NB4 (cell line): ENCODE measurements at regions not wholly inside any gene's neighbourhood (a gene's known extent, or its start where the extent isn't known, plus 50 kb on each side); places are given as distances from the start of the nearest gene placed in this dataset.

ENCODE experiments used
- DNase-seq: peaks from one replicate; pipeline ENCODE4 v3.0.0; 2010; ENCODE audit warnings: low read depth
- H3K4me3 ChIP-seq: one replicate; pipeline ENCODE4 v1.5.1; 2011; ENCODE audit warnings: mild to moderate bottlenecking, low read depth, low read length, moderate library complexity
- CTCF ChIP-seq: IDR thresholded peaks from one replicate; pipeline ENCODE4 v1.5.1; 2012; ENCODE audit warnings: low read depth, low read length
- MAX ChIP-seq: IDR thresholded peaks from 2 replicates; pipeline ENCODE4 v1.6.1; 2011; ENCODE audit warnings: low read depth, low read length
- MYC ChIP-seq: IDR thresholded peaks from 2 replicates; pipeline ENCODE4 v1.6.1; 2011; ENCODE audit warnings: low read depth, low read length
- POLR2A ChIP-seq: IDR thresholded peaks from 2 replicates; pipeline ENCODE4 v1.6.1; 2011; ENCODE audit warnings: mild to moderate bottlenecking; ENCODE audit not compliant: insufficient read length; ENCODE audit errors: extremely low read depth

GRCh38 chr1:96384611-96385010 is 337.0 kb upstream of the PTBP2 start:
- TF ChIP-seq MYC, result no peak
- TF ChIP-seq CTCF, result no peak
- no peak for TF ChIP-seq POLR2A
- TF ChIP-seq MAX, result no peak
- no peak overlapping the region for H3K4me3 ChIP-seq
- DNase-seq, result peak; percentile 5

- no peak overlapping the region for H3K4me3 ChIP-seq
- TF ChIP-seq CTCF (no peak), MYC (no peak), POLR2A (no peak)
- DNase-seq, result no peak
Measured at GRCh38 chr1:96387785-96388184, 333.8 kb upstream of the PTBP2 start.

- DNase-seq, result no peak
- TF ChIP-seq MAX (no peak), POLR2A (no peak)
- H3K4me3 ChIP-seq, result no peak overlapping the region
Measured at GRCh38 chr1:96388421-96389310, 332.9 kb upstream of the PTBP2 start.

- no peak for TF ChIP-seq CTCF
- no peak for TF ChIP-seq MAX
- TF ChIP-seq MYC, result no peak
- no peak for TF ChIP-seq POLR2A
- no peak for DNase-seq
- H3K4me3 ChIP-seq, result no peak overlapping the region
Measured at GRCh38 chr1:96400089-96400488, 321.5 kb upstream of the PTBP2 start.

GRCh38 chr1:96409087-96409486 is 312.5 kb upstream of the PTBP2 start:
- no peak for TF ChIP-seq MAX
- no peak for TF ChIP-seq POLR2A
- no peak for TF ChIP-seq MYC
- no peak for TF ChIP-seq CTCF
- DNase-seq, result no peak
- H3K4me3 ChIP-seq, result no peak overlapping the region

- H3K4me3 ChIP-seq, result no peak overlapping the region
- no peak for DNase-seq
- TF ChIP-seq CTCF (no peak), POLR2A (no peak), MYC (no peak), MAX (no peak)
Measured at GRCh38 chr1:96409689-96410088, 311.9 kb upstream of the PTBP2 start.
